Pancreas (tissue), 10 donors: ENCODE measurements at regions not wholly inside any gene's neighbourhood (a gene's known extent, or its start where the extent isn't known, plus 50 kb on each side); places are given as distances from the start of the nearest gene placed in this dataset.
A peak's percentile ranks its signal among the peaks of the same experiment; 100 is the strongest.

Source experiments
- ATAC-seq, 4 donors: fragments of 200-7000 bp; cut with Tn5 transposase; one replicate each; pipeline versions ENCODE4 v1.8.0 to v1.9.1; 2020; ENCODE audit warnings: mild to moderate bottlenecking in 4 of 4, moderate library complexity in 4 of 4
- DNase-seq, 6 donors: peaks; one replicate each; pipeline ENCODE4 v3.0.0-alpha.2; 2020
- FAIRE-seq: peaks from 2 replicates; lab custom pipeline; 2012; peaks lifted over from hg19 to GRCh38; lab: Jason Lieb, UNC
- H3K27ac ChIP-seq, 4 donors: fragments of 200-600 bp; sonication (generic); 1 replicate in 3 of 4; 2 replicates in 1 of 4; pipeline versions ENCODE4 v1.5.0 to v1.8.0; 2020
- H3K27me3 ChIP-seq, 4 donors: fragments of 200-600 bp; one replicate each; pipeline ENCODE4 v1.8.0; 2021
- H3K36me3 ChIP-seq, 3 donors: fragments of 200-600 bp; sonication (generic) in 1 of 3; one replicate each; pipeline versions ENCODE4 v1.5.0 to v1.8.0; 2020 to 2021
- H3K4me1 ChIP-seq, 3 donors: fragments of 200-600 bp; one replicate each; pipeline ENCODE4 v1.8.0; 2021
- H3K4me3 ChIP-seq, 4 donors: fragments of 200-600 bp; sonication (generic) in 2 of 4; one replicate each; pipeline versions ENCODE4 v1.5.0 to v1.8.0; 2020 to 2021
- H3K9me3 ChIP-seq, 4 donors: fragments of 200-600 bp; one replicate each; pipeline ENCODE4 v1.8.0; 2021
- CTCF ChIP-seq, 4 donors: fragments of 200-600 bp; sonication (generic) in 3 of 4; IDR thresholded peaks; one replicate each; pipeline versions ENCODE4 v1.5.0 to v1.8.0; 2021; ENCODE audit warnings: antibody characterized with exemption in 4 of 4
- WGBS, 2 donors: extraction: QIAGEN DNeasy Blood & Tissue Kit; methylation state at CpG; one replicate each; pipeline ENCODE4 v1.1.7; 2013; 5-methylcytosine and 5-hydroxymethylcytosine counted together
- intact Hi-C, 3 donors: fragments of 100-400 bp; cut with DNase I; formaldehyde crosslinking; loops; one replicate each; pipeline versions ENCODE4 v1.11.1 to v1.14.2; 2022
- donor health status: healthy with polysubstance abuse.
- donor health status: DM: no; HTN: no; CAD: no; lungs with moderate emphysema.
- donor health status: DM: no; HTN: no; CAD: no.
- donor health status: control.
- donor health status: control.
- donor health status: Bipolar disorder and iron deficiency.
- donor health status: DM: yes; HTN: yes; CAD: no.
- donor health status: DM: no; HTN: no; CAD: no.
- donor health status: DM: no; HTN: no; CAD: no.
- donor health status: DM: yes; HTN: yes; CAD: no.

- H3K4me1 ChIP-seq, result no peaks in the 10 kb centered on the region
- no peak for ATAC-seq
- no peak overlapping the region for H3K4me3 ChIP-seq
- FAIRE-seq, result no peak
- intact Hi-C loops, result no loop called here
- no peak overlapping the region for H3K27ac ChIP-seq
- H3K27me3 ChIP-seq, result no peaks in the 10 kb centered on the region
- WGBS, 2 donors, result 51 to 56% methylated on average over 5 of the region's 5 CpGs
- H3K36me3 ChIP-seq, result no peaks in the 10 kb centered on the region
- H3K9me3 ChIP-seq, result no peaks in the 10 kb centered on the region
- no peak for DNase-seq
- no peak for TF ChIP-seq CTCF (IDR thresholded peaks at IDR 0.05)
These were observed 199.2 kb downstream of the AHR start for GRCh38 chr7:17497549-17498167.

GRCh38 chr7:17498230-17498629 is 199.8 kb downstream of the AHR start:
- no peaks in the 10 kb centered on the region for H3K9me3 ChIP-seq
- 61% methylated on average over 4 of the region's 4 CpGs for WGBS, 2 donors
- H3K27ac ChIP-seq, result no peak overlapping the region
- FAIRE-seq, result no peak
- H3K4me1 ChIP-seq, result no peaks in the 10 kb centered on the region
- no peak overlapping the region for H3K4me3 ChIP-seq
- H3K27me3 ChIP-seq, result no peaks in the 10 kb centered on the region
- intact Hi-C loops, result no loop called here
- TF ChIP-seq CTCF (IDR thresholded peaks at IDR 0.05), result no peak
- no peaks in the 10 kb centered on the region for H3K36me3 ChIP-seq
- no peak for DNase-seq
- ATAC-seq, result peak in 2 of 4 donors; percentile 26 to 51

GRCh38 chr7:17500736-17501135 is 202.3 kb downstream of the AHR start:
- Histone ChIP-seq H3K4me1 (no peaks in the 10 kb centered on the region), H3K27me3 (no peaks in the 10 kb centered on the region), H3K9me3 (no peaks in the 10 kb centered on the region), H3K4me3 (no peak overlapping the region), H3K27ac (no peak overlapping the region), H3K36me3 (no peaks in the 10 kb centered on the region)
- DNase-seq (no peak), FAIRE-seq (no peak), ATAC-seq (peak in 1 of 4 donors; percentile 22)
- TF ChIP-seq CTCF (IDR thresholded peaks at IDR 0.05), result no peak
- intact Hi-C loops, result no loop called here

GRCh38 chr7:17501441-17502212 is 203.2 kb downstream of the AHR start:
- FAIRE-seq (no peak), DNase-seq (no peak), ATAC-seq (no peak)
- Histone ChIP-seq H3K4me3 (no peak overlapping the region), H3K27ac (no peak overlapping the region), H3K9me3 (no peaks in the 10 kb centered on the region), H3K36me3 (no peaks in the 10 kb centered on the region), H3K27me3 (no peaks in the 10 kb centered on the region), H3K4me1 (peaks cover 4 to 6% (median 6%) of the 10 kb centered on the region in 3 donors)
- WGBS, 2 donors, result 92 to 93% methylated on average over 1 of the region's 1 CpG
- intact Hi-C loops, result no loop called here
- TF ChIP-seq CTCF (IDR thresholded peaks at IDR 0.05), result no peak
